CD4-positive, alpha-beta T cell (primary cell): ENCODE measurements at regions not wholly inside any gene's neighbourhood (a gene's known extent, or its start where the extent isn't known, plus 50 kb on each side); places are given as distances from the start of the nearest gene placed in this dataset.

Experiments used
- ATAC-seq: fragments of 200-7000 bp; cut with Tn5 transposase; one replicate; pipeline ENCODE4 v1.10.0; 2022; ENCODE audit warnings: mild to moderate bottlenecking; ENCODE audit not compliant: poor library complexity
- CTCF ChIA-PET: fragments of 350-600 bp; sonication (Branson Sonifier 250); formaldehyde crosslinking; loops from one replicate; lab custom pipeline; 2021; ENCODE audit warnings: antibody characterized with exemption, inconsistent platforms; lab: Charles Lee
- POLR2A ChIA-PET: fragments of 350-600 bp; sonication (Branson Sonifier 250); formaldehyde crosslinking; loops from one replicate; lab custom pipeline; 2021; ENCODE audit warnings: antibody characterized with exemption, inconsistent platforms; lab: Charles Lee
- DNase-seq, 14 experiments: peaks; one replicate each; pipeline ENCODE4 v3.0.0-alpha.2; 2013 to 2020; ENCODE audit warnings: mixed read lengths in 2 of 14
- H3K27ac ChIP-seq, 2 donors: one replicate each; pipeline versions ENCODE4 v1.5.1 to v1.7.0; 2013; ENCODE audit warnings: low read length in 2 of 2, low read depth in 1 of 2, mild to moderate bottlenecking in 1 of 2
- H3K27me3 ChIP-seq, 2 experiments: 1 replicate in 1 of 2; 2 replicates in 1 of 2; pipeline versions ENCODE4 v1.6.1 to v1.7.0; 2013; ENCODE audit warnings: low read length in 2 of 2, control low read depth in 1 of 2, mild to moderate bottlenecking in 1 of 2, moderate library complexity in 1 of 2; ENCODE audit not compliant: insufficient read depth in 2 of 2, control insufficient read depth in 1 of 2
- H3K36me3 ChIP-seq: one replicate; pipeline ENCODE4 v1.6.1; 2013; ENCODE audit warnings: low read length, control low read depth; ENCODE audit not compliant: insufficient read depth
- H3K4me1 ChIP-seq: one replicate; pipeline ENCODE4 v1.6.1; 2013; ENCODE audit warnings: low read length, control low read depth; ENCODE audit not compliant: insufficient read depth
- H3K4me3 ChIP-seq: one replicate; pipeline ENCODE4 v1.5.1; 2013; ENCODE audit warnings: mild to moderate bottlenecking, low read length, moderate library complexity
- H3K9me3 ChIP-seq, 2 experiments: 1 replicate in 1 of 2; 2 replicates in 1 of 2; pipeline versions ENCODE4 v1.6.1 to v1.7.0; 2013; ENCODE audit warnings: low read length in 2 of 2, mild to moderate bottlenecking in 2 of 2, control low read depth in 1 of 2, moderate library complexity in 1 of 2; ENCODE audit not compliant: control insufficient read depth in 1 of 2, insufficient read depth in 1 of 2
- H3K27ac Mint-ChIP-seq: one replicate; pipeline ENCODE4 v1.8.0; 2020; ENCODE audit warnings: mixed read lengths
- H3K27me3 Mint-ChIP-seq: one replicate; pipeline ENCODE4 v1.8.0; 2021; ENCODE audit warnings: mixed read lengths
- H3K36me3 Mint-ChIP-seq: one replicate; pipeline ENCODE4 v1.8.0; 2021; ENCODE audit warnings: low read depth, mixed read lengths
- H3K4me1 Mint-ChIP-seq: one replicate; pipeline ENCODE4 v1.8.0; 2021; ENCODE audit warnings: low read depth, mixed read lengths
- H3K4me3 Mint-ChIP-seq: one replicate; pipeline ENCODE4 v1.8.0; 2020; ENCODE audit warnings: mild to moderate bottlenecking, mixed read lengths
- H3K9me3 Mint-ChIP-seq: one replicate; pipeline ENCODE4 v1.8.0; 2020; ENCODE audit warnings: mixed read lengths
- intact Hi-C, 2 experiments: fragments of 100-400 bp; cut with DNase I in 1 of 2; cut with micrococcal nuclease in 1 of 2; formaldehyde crosslinking; loops; one replicate each; pipeline versions ENCODE4 v1.15.1 to v1.9.0; 2023 to 2025; cut with DNase I, micrococcal nuclease
- TF ChIP-seq, protein P1 (sequence below): fragments of 200-600 bp; IDR thresholded peaks from one replicate; pipeline ENCODE4 v1.8.0; 2022; ENCODE audit warnings: antibody characterized with exemption, mild to moderate bottlenecking

DNA sequence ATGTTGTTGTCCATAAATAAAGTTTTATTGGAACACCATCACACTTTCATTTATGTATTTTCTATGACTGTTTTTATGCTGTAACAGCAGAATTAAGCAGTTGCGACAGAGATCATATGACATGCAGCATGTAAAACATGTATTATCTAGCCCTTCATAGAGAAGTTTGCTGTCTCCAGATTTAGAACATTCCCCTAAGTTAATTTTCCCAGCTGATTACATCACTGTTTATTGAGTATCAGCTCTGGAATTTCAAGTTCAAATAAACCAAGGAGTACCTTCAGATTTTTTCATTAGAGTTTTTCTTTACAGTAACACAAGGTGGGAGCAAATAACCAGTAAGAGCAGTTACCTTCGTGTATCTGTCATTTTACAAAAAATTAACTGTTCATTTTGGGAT, 792.8 kb downstream of the USP25 start:
- DNase-seq = no peak
- intact Hi-C loops = no loop called here
- ChIA-PET POLR2A (no interaction called here), CTCF (no interaction called here)
- no peaks in the 10 kb centered on the region for H3K27me3 ChIP-seq
- H3K9me3 Mint-ChIP-seq = peaks cover 3% of the 10 kb centered on the region
- no peak overlapping the region for H3K4me3 ChIP-seq
- no peaks in the 10 kb centered on the region for H3K9me3 ChIP-seq
- H3K4me1 ChIP-seq = no peaks in the 10 kb centered on the region
- H3K27ac Mint-ChIP-seq = no peak overlapping the region
- H3K27ac ChIP-seq = no peak overlapping the region
- ATAC-seq = no peak
- H3K27me3 Mint-ChIP-seq = no peaks in the 10 kb centered on the region
- TF ChIP-seq, protein P1, sequence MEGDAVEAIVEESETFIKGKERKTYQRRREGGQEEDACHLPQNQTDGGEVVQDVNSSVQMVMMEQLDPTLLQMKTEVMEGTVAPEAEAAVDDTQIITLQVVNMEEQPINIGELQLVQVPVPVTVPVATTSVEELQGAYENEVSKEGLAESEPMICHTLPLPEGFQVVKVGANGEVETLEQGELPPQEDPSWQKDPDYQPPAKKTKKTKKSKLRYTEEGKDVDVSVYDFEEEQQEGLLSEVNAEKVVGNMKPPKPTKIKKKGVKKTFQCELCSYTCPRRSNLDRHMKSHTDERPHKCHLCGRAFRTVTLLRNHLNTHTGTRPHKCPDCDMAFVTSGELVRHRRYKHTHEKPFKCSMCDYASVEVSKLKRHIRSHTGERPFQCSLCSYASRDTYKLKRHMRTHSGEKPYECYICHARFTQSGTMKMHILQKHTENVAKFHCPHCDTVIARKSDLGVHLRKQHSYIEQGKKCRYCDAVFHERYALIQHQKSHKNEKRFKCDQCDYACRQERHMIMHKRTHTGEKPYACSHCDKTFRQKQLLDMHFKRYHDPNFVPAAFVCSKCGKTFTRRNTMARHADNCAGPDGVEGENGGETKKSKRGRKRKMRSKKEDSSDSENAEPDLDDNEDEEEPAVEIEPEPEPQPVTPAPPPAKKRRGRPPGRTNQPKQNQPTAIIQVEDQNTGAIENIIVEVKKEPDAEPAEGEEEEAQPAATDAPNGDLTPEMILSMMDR = no peak
- H3K4me3 Mint-ChIP-seq = no peak overlapping the region
- no peaks in the 10 kb centered on the region for H3K4me1 Mint-ChIP-seq
- no peaks in the 10 kb centered on the region for H3K36me3 Mint-ChIP-seq
- H3K36me3 ChIP-seq = no peaks in the 10 kb centered on the region

DNA sequence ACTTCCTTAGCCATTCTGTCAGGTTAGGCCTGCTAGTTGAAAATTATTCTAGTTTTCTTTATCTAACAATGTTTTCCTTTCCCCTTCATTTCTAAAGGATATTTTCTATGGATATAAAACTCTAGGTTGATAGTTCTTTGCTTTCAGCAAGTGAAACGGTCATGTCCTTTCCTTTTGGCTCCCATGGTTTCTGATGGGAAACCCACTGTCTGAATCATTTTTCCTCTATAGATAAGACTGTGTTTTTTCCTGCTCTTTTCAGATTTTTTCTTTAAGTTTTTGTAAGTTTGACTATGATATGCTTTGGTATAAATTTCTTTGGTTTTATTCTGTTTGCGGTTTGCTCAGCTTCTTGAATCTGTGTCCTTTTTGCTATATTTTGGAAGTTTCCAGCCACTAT, 800.9 kb downstream of the USP25 start:
- Mint-ChIP-seq H3K27me3 (no peaks in the 10 kb centered on the region), H3K4me3 (no peak overlapping the region), H3K9me3 (no peaks in the 10 kb centered on the region), H3K27ac (no peak overlapping the region), H3K36me3 (peaks cover 3% of the 10 kb centered on the region), H3K4me1 (no peaks in the 10 kb centered on the region)
- no peaks in the 10 kb centered on the region for H3K27me3 ChIP-seq
- intact Hi-C loops = no loop called here
- POLR2A ChIA-PET = no interaction called here
- ATAC-seq (no peak), DNase-seq (no peak)
- H3K9me3 ChIP-seq = no peaks in the 10 kb centered on the region
- H3K4me3 ChIP-seq = no peak overlapping the region
- CTCF ChIA-PET = no interaction called here
- no peaks in the 10 kb centered on the region for H3K4me1 ChIP-seq
- no peak overlapping the region for H3K27ac ChIP-seq
- H3K36me3 ChIP-seq = no peaks in the 10 kb centered on the region
- TF ChIP-seq, protein P1 = no peak

DNA sequence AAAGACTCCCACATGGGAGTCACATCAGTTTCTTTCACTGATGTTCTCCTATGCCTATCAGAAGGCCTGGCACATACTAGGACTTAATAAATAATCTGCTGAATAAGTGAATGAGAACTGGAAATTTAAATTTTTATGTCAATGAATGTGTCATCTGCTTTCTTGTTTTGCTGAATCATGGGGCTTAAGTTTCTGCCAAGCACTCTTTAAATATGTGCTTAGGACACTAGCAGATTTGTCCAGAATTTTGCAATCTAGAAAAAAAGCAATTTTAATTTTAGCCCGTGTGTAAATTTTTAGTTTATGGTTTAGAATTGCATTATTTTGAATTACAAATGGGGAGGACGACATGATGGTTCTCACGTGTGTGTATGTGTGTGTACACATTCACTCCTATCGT, 803.1 kb downstream of the USP25 start:
- Mint-ChIP-seq H3K27me3 (no peaks in the 10 kb centered on the region), H3K27ac (no peak overlapping the region), H3K36me3 (peaks cover 3% of the 10 kb centered on the region), H3K4me3 (no peak overlapping the region), H3K4me1 (no peaks in the 10 kb centered on the region), H3K9me3 (no peaks in the 10 kb centered on the region)
- Histone ChIP-seq H3K27ac (no peak overlapping the region), H3K9me3 (no peaks in the 10 kb centered on the region), H3K36me3 (no peaks in the 10 kb centered on the region), H3K4me1 (no peaks in the 10 kb centered on the region), H3K4me3 (no peak overlapping the region), H3K27me3 (no peaks in the 10 kb centered on the region)
- no peak for DNase-seq
- TF ChIP-seq, protein P1 = no peak
- ChIA-PET POLR2A (no interaction called here), CTCF (no interaction called here)
- ATAC-seq = no peak
- intact Hi-C loops = no loop called here
